NOMO-1 treated with DMSO at 0.1 percent for 48 hours (cell line): ENCODE measurements at regions not wholly inside any gene's neighbourhood (a gene's known extent, or its start where the extent isn't known, plus 50 kb on each side); places are given as distances from the start of the nearest gene placed in this dataset.

ENCODE experiments used
- DNase-seq: peaks from one replicate; lab custom pipeline; 2025; ENCODE audit not compliant: unreplicated experiment; lab: John Stamatoyannopoulos, UW

- no peak for DNase-seq
These were observed 274.4 kb upstream of the SEMA6A start for GRCh38 chr5:116848954-116849581.

GRCh38 chr5:116847960-116848359 is 273.3 kb upstream of the SEMA6A start:
- DNase-seq: no peak

- DNase-seq: no peak
These were observed 269.4 kb upstream of the SEMA6A start for GRCh38 chr5:116844015-116844414.

GRCh38 chr5:116842514-116842961 is 267.9 kb upstream of the SEMA6A start:
- no peak for DNase-seq

GRCh38 chr5:116841734-116842133 is 267.1 kb upstream of the SEMA6A start:
- DNase-seq: no peak

GRCh38 chr5:116838011-116838536 is 263.5 kb upstream of the SEMA6A start:
- DNase-seq: no peak

- DNase-seq: no peak
These were observed 260.3 kb upstream of the SEMA6A start for GRCh38 chr5:116834796-116835515.

GRCh38 chr5:116830079-116830478 is 255.5 kb upstream of the SEMA6A start:
- DNase-seq: no peak

GRCh38 chr5:116827078-116827477 is 252.5 kb upstream of the SEMA6A start:
- no peak for DNase-seq

GRCh38 chr5:116825486-116825885 is 250.9 kb upstream of the SEMA6A start:
- no peak for DNase-seq

- DNase-seq: no peak
These were observed 250.3 kb upstream of the SEMA6A start for GRCh38 chr5:116824751-116825438.

GRCh38 chr5:116814626-116815385 is 240.2 kb upstream of the SEMA6A start:
- DNase-seq: no peak

- no peak for DNase-seq
These were observed 239.3 kb upstream of the SEMA6A start for GRCh38 chr5:116813906-116814305.

- DNase-seq: no peak
These were observed 238.7 kb upstream of the SEMA6A start for GRCh38 chr5:116813356-116813755.

- no peak for DNase-seq
These were observed 236.3 kb upstream of the SEMA6A start for GRCh38 chr5:116810951-116811350.

- no peak for DNase-seq
These were observed 232.2 kb upstream of the SEMA6A start for GRCh38 chr5:116806836-116807235.

GRCh38 chr5:116799401-116799800 is 224.8 kb upstream of the SEMA6A start:
- DNase-seq: no peak

GRCh38 chr5:116795189-116795588 is 220.6 kb upstream of the SEMA6A start:
- no peak for DNase-seq

- no peak for DNase-seq
These were observed 214.9 kb upstream of the SEMA6A start for GRCh38 chr5:116789522-116789921.

- no peak for DNase-seq
These were observed 214.3 kb upstream of the SEMA6A start for GRCh38 chr5:116788851-116789403.

- no peak for DNase-seq
These were observed 212.9 kb upstream of the SEMA6A start for GRCh38 chr5:116787570-116787969.
